CD14-positive monocyte (primary cell): ENCODE measurements at regions not wholly inside any gene's neighbourhood (a gene's known extent, or its start where the extent isn't known, plus 50 kb on each side); places are given as distances from the start of the nearest gene placed in this dataset.

ENCODE experiments used
- DNase-seq, 3 donors: peaks; one replicate each; pipeline ENCODE4 v3.0.0-alpha.2; 2011 to 2022
- H2AFZ ChIP-seq: 2 replicates; pipeline ENCODE4 v1.6.0; 2012; ENCODE audit warnings: mild to moderate bottlenecking, low read depth, low read length, inconsistent platforms; ENCODE audit not compliant: insufficient read depth, poor library complexity, severe bottlenecking
- H3K27ac ChIP-seq, 2 donors: 1 replicate in 1 of 2; 2 replicates in 1 of 2; pipeline ENCODE4 v1.5.1; 2012 to 2013; ENCODE audit warnings: low read length in 2 of 2, control low read depth in 1 of 2, inconsistent platforms in 1 of 2, low read depth in 1 of 2, mild to moderate bottlenecking in 1 of 2
- H3K27me3 ChIP-seq, 2 donors: one replicate each; pipeline versions ENCODE4 v1.6.0 to v1.6.1; 2011 to 2013; ENCODE audit warnings: low read length in 2 of 2; ENCODE audit not compliant: control insufficient read depth in 2 of 2, insufficient read depth in 2 of 2
- H3K36me3 ChIP-seq, 2 donors: replicated peaks in 1 of 2; 1 replicate in 1 of 2; 2 replicates in 1 of 2; pipeline versions ENCODE4 v1.5.1 to v1.6.1; 2012 to 2013; ENCODE audit warnings: low read length in 2 of 2, control low read depth in 1 of 2, inconsistent platforms in 1 of 2, mild to moderate bottlenecking in 1 of 2; ENCODE audit not compliant: insufficient read depth in 2 of 2, control insufficient read depth in 1 of 2
- H3K4me1 ChIP-seq, 2 donors: 1 replicate in 1 of 2; 2 replicates in 1 of 2; pipeline versions ENCODE4 v1.5.1 to v1.6.1; 2012 to 2013; ENCODE audit warnings: low read length in 2 of 2, control low read depth in 1 of 2, inconsistent platforms in 1 of 2, mild to moderate bottlenecking in 1 of 2, moderate library complexity in 1 of 2; ENCODE audit not compliant: insufficient read depth in 2 of 2, control insufficient read depth in 1 of 2
- H3K4me2 ChIP-seq: replicated peaks from 2 replicates; pipeline ENCODE3; 2012; ENCODE audit warnings: low read length, moderate library complexity, mild to moderate bottlenecking; ENCODE audit not compliant: poor library complexity, severe bottlenecking; ENCODE audit errors: extremely low read depth
- H3K4me3 ChIP-seq, 3 experiments: fragments of 200-600 bp in 1 of 3; sonication (generic) in 1 of 3; replicated peaks in 1 of 3; 1 replicate in 2 of 3; 2 replicates in 1 of 3; pipeline ENCODE4 v1.5.1; 2011 to 2013; ENCODE audit warnings: low read length in 3 of 3, mild to moderate bottlenecking in 3 of 3, control low read depth in 2 of 3, low read depth in 2 of 3, inconsistent platforms in 1 of 3, moderate library complexity in 1 of 3
- H3K79me2 ChIP-seq: 2 replicates; pipeline ENCODE4 v1.6.0; 2012; ENCODE audit warnings: mild to moderate bottlenecking, control low read depth, inconsistent platforms, low read length, moderate library complexity; ENCODE audit not compliant: insufficient read depth
- H3K9ac ChIP-seq: 2 replicates; pipeline ENCODE4 v1.6.0; 2017; ENCODE audit warnings: low read length, mild to moderate bottlenecking; ENCODE audit not compliant: insufficient read depth, poor library complexity, severe bottlenecking
- H3K9me3 ChIP-seq, 2 donors: replicated peaks in 1 of 2; 1 replicate in 1 of 2; 2 replicates in 1 of 2; pipeline versions ENCODE4 v1.5.1 to v1.6.1; 2012 to 2013; ENCODE audit warnings: low read length in 2 of 2, control low read depth in 1 of 2; ENCODE audit not compliant: control insufficient read depth in 1 of 2, insufficient read depth in 1 of 2
- H4K20me1 ChIP-seq: 2 replicates; pipeline ENCODE4 v1.6.0; 2012; ENCODE audit warnings: mild to moderate bottlenecking, low read length, control low read depth, moderate library complexity; ENCODE audit not compliant: insufficient read depth
- H3K27ac Mint-ChIP-seq, 7 donors: one replicate each; pipeline ENCODE4 v1.8.0; 2020; ENCODE audit warnings: mild to moderate bottlenecking in 7 of 7, mixed read lengths in 7 of 7, moderate library complexity in 6 of 7, inconsistent platforms in 2 of 7
- H3K27me3 Mint-ChIP-seq, 3 donors: one replicate each; pipeline ENCODE4 v1.8.0; 2021 to 2022; ENCODE audit warnings: low read depth in 3 of 3, mild to moderate bottlenecking in 3 of 3, mixed read lengths in 3 of 3, moderate library complexity in 3 of 3, inconsistent platforms in 1 of 3
- H3K36me3 Mint-ChIP-seq, 2 donors: one replicate each; pipeline ENCODE4 v1.8.0; 2020; ENCODE audit warnings: mixed read lengths in 2 of 2, inconsistent platforms in 1 of 2, mild to moderate bottlenecking in 1 of 2
- H3K4me1 Mint-ChIP-seq: one replicate; pipeline ENCODE4 v1.8.0; 2020; ENCODE audit warnings: mild to moderate bottlenecking, mixed read lengths
- H3K4me3 Mint-ChIP-seq, 2 donors: one replicate each; pipeline ENCODE4 v1.8.0; 2020; ENCODE audit warnings: mild to moderate bottlenecking in 2 of 2, mixed read lengths in 2 of 2, moderate library complexity in 1 of 2
- H3K9me3 Mint-ChIP-seq, 7 donors: one replicate each; pipeline ENCODE4 v1.8.0; 2020 to 2022; ENCODE audit warnings: mixed read lengths in 7 of 7, mild to moderate bottlenecking in 6 of 7, moderate library complexity in 6 of 7, inconsistent platforms in 2 of 7
- CTCF ChIP-seq: fragments of 200-600 bp; IDR thresholded peaks from one replicate; pipeline ENCODE4 v1.8.0; 2022; ENCODE audit warnings: antibody characterized with exemption, mild to moderate bottlenecking
- WGBS: methylation state at CpG from one replicate; pipeline ENCODE4 v1.1.5; 2013; ENCODE audit warnings: missing lambda C conversion rate; ENCODE audit not compliant: insufficient coverage; 5-methylcytosine and 5-hydroxymethylcytosine counted together
- intact Hi-C, 2 donors: fragments of 100-400 bp; cut with micrococcal nuclease; formaldehyde crosslinking; loops; one replicate each; pipeline versions ENCODE4 v1.15.0 to v1.15.1; 2023

DNA sequence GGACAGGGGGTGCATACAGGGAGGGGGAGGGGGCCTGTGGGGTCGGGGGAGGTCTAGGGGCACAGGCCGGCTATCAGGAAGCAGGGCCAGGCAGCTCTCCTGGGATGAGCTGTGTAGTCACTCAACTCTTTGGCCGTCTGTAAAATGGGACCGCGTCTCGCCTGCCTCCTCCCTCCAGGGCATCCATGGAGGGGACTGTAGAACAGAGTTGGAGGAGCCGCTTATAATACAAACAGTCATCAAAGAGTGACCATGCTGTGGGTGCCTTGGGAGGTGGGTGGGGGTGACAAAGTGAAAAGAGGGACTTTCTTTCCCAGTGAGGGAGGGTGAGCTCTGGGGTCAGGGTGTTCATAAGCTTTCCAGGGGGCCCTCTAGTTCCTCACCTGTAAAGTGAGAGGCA lies 169.6 kb upstream of the HAAO start:
- Histone ChIP-seq H3K79me2 (no peaks in the 10 kb centered on the region), H3K27me3 (no peaks in the 10 kb centered on the region), H3K4me1 (peaks cover 64 to 72% of the 10 kb centered on the region in 2 donors), H3K4me3 (peak overlapping the region in 1 of 3 experiments; percentile 22), H3K9me3 (no peaks in the 10 kb centered on the region), H3K36me3 (no peaks in the 10 kb centered on the region), H4K20me1 (no peaks in the 10 kb centered on the region), H3K9ac (no peak overlapping the region), H3K27ac (no peak overlapping the region), H3K4me2 (peak overlapping the region; percentile 57), H2AFZ (peak overlapping the region; percentile 62)
- intact Hi-C loops: loop anchor here in 1 of 2 donors (10.0 kb wide), 1 partner anchor 143 kb away; no protein-coding TSS in a partner anchor
- peaks cover 0 to 2% (median 0%) of the 10 kb centered on the region in 7 donors for H3K9me3 Mint-ChIP-seq
- peak overlapping the region in 2 of 7 donors; percentile 45 to 61 for H3K27ac Mint-ChIP-seq
- peaks cover 5 to 16% (median 6%) of the 10 kb centered on the region in 3 donors for H3K27me3 Mint-ChIP-seq
- no peak for DNase-seq
- peaks cover 80% of the 10 kb centered on the region for H3K4me1 Mint-ChIP-seq
- H3K4me3 Mint-ChIP-seq: peak overlapping the region in 1 of 2 donors; percentile 68
- WGBS: no CpG with 5 or more reads among the region's 7 CpGs
- TF ChIP-seq CTCF: no peak
- H3K36me3 Mint-ChIP-seq: peaks cover 0 to 4% of the 10 kb centered on the region in 2 donors

- WGBS: under 1% methylated on average over 9 of the region's 15 CpGs
- H3K27ac ChIP-seq: no peak overlapping the region
- peak overlapping the region; percentile 44 for H3K4me2 ChIP-seq
- H3K4me1 ChIP-seq: peaks cover 68 to 78% of the 10 kb centered on the region in 2 donors
- H3K79me2 ChIP-seq: no peaks in the 10 kb centered on the region
- peak overlapping the region; percentile 62 for H2AFZ ChIP-seq
- H3K27me3 Mint-ChIP-seq: peaks cover 4 to 16% (median 5%) of the 10 kb centered on the region in 3 donors
- H3K4me3 ChIP-seq: peak overlapping the region in 1 of 3 experiments; percentile 18
- peak in 1 of 3 donors; percentile 9 for DNase-seq
- peaks cover 86% of the 10 kb centered on the region for H3K4me1 Mint-ChIP-seq
- H3K9ac ChIP-seq: no peak overlapping the region
- H3K36me3 ChIP-seq: no peaks in the 10 kb centered on the region
- H3K9me3 Mint-ChIP-seq: peaks cover 0 to 2% (median 0%) of the 10 kb centered on the region in 7 donors
- H4K20me1 ChIP-seq: no peaks in the 10 kb centered on the region
- H3K36me3 Mint-ChIP-seq: peaks cover 0 to 4% of the 10 kb centered on the region in 2 donors
- intact Hi-C loops: loop anchor here in 1 of 2 donors (10.0 kb wide), 1 partner anchor 143 kb away; no protein-coding TSS in a partner anchor
- peak overlapping the region; percentile 65 to 86 for H3K4me3 Mint-ChIP-seq
- peak overlapping the region in 1 of 7 donors; percentile 67 for H3K27ac Mint-ChIP-seq
- TF ChIP-seq CTCF: no peak
- H3K9me3 ChIP-seq: no peaks in the 10 kb centered on the region
- H3K27me3 ChIP-seq: no peaks in the 10 kb centered on the region
Measured at GRCh38 chr2:42961385-42961811, 169.0 kb upstream of the HAAO start.
